Mesenchymal stem cell (in vitro differentiated cells and primary cell): ENCODE measurements at regions not wholly inside any gene's neighbourhood (a gene's known extent, or its start where the extent isn't known, plus 50 kb on each side); places are given as distances from the start of the nearest gene placed in this dataset.

Experiments
- DNase-seq: peaks from one replicate; pipeline ENCODE4 v3.0.0-alpha.2; 2013
- H2AFZ ChIP-seq: one replicate; pipeline ENCODE4 v1.6.1; 2013; ENCODE audit warnings: low read depth, mild to moderate bottlenecking, control low read depth, inconsistent platforms, low read length, moderate library complexity
- H2AK5ac ChIP-seq: 2 replicates; pipeline ENCODE4 v1.6.1; 2013; ENCODE audit warnings: low read length, moderate library complexity, mild to moderate bottlenecking, inconsistent platforms; ENCODE audit not compliant: severe bottlenecking
- H2BK120ac ChIP-seq: one replicate; pipeline ENCODE4 v1.6.1; 2013; ENCODE audit warnings: low read depth, mild to moderate bottlenecking, inconsistent platforms, low read length, moderate library complexity
- H2BK12ac ChIP-seq, 2 experiments: one replicate each; pipeline ENCODE4 v1.6.1; 2013; ENCODE audit warnings: inconsistent platforms in 2 of 2, low read length in 2 of 2, mild to moderate bottlenecking in 2 of 2, moderate library complexity in 2 of 2, control low read depth in 1 of 2
- H2BK15ac ChIP-seq: one replicate; pipeline ENCODE4 v1.6.1; 2013; ENCODE audit warnings: mild to moderate bottlenecking, low read depth, inconsistent platforms; ENCODE audit not compliant: poor library complexity, severe bottlenecking
- H2BK5ac ChIP-seq: 2 replicates; pipeline ENCODE4 v1.6.1; 2013; ENCODE audit warnings: low read depth, mild to moderate bottlenecking, low read length, control low read depth, inconsistent platforms; ENCODE audit not compliant: poor library complexity, severe bottlenecking
- H3K14ac ChIP-seq, 2 experiments: one replicate each; pipeline ENCODE4 v1.6.1; 2013; ENCODE audit warnings: inconsistent platforms in 2 of 2, low read length in 2 of 2, control low read depth in 1 of 2, mild to moderate bottlenecking in 1 of 2, moderate library complexity in 1 of 2
- H3K18ac ChIP-seq, 2 experiments: one replicate each; pipeline ENCODE4 v1.6.1; 2013; ENCODE audit warnings: inconsistent platforms in 2 of 2, low read length in 2 of 2, control low read depth in 1 of 2, low read depth in 1 of 2, mild to moderate bottlenecking in 1 of 2
- H3K23ac ChIP-seq, 2 experiments: one replicate each; pipeline ENCODE4 v1.6.1; 2013; ENCODE audit warnings: inconsistent platforms in 2 of 2, low read length in 2 of 2, mild to moderate bottlenecking in 2 of 2, moderate library complexity in 2 of 2, control low read depth in 1 of 2
- H3K27ac ChIP-seq: 2 replicates; pipeline ENCODE4 v1.5.1; 2013; ENCODE audit warnings: mild to moderate bottlenecking, moderate library complexity, low read length, control low read depth, inconsistent platforms; ENCODE audit not compliant: poor library complexity, severe bottlenecking
- H3K27me3 ChIP-seq, 2 experiments: 2 replicates each; pipeline versions ENCODE4 v1.6.1 to v1.7.0; 2013; ENCODE audit warnings: low read length in 2 of 2, mild to moderate bottlenecking in 2 of 2, moderate library complexity in 2 of 2, control low read depth in 1 of 2, inconsistent platforms in 1 of 2; ENCODE audit not compliant: control insufficient read depth in 1 of 2, insufficient read depth in 1 of 2
- H3K36me3 ChIP-seq, 2 experiments: 2 replicates each; pipeline versions ENCODE4 v1.6.1 to v1.7.0; 2013; ENCODE audit warnings: low read length in 2 of 2, control low read depth in 1 of 2, inconsistent platforms in 1 of 2, low read depth in 1 of 2, mild to moderate bottlenecking in 1 of 2; ENCODE audit not compliant: insufficient read depth in 2 of 2, control insufficient read depth in 1 of 2
- H3K4ac ChIP-seq, 2 experiments: one replicate each; pipeline ENCODE4 v1.6.1; 2013; ENCODE audit warnings: inconsistent platforms in 2 of 2, low read length in 2 of 2, mild to moderate bottlenecking in 2 of 2, moderate library complexity in 2 of 2, control low read depth in 1 of 2, low read depth in 1 of 2
- H3K4me1 ChIP-seq: 2 replicates; pipeline ENCODE4 v1.6.1; 2013; ENCODE audit warnings: low read depth, low read length, control low read depth; ENCODE audit not compliant: control insufficient read depth, insufficient read depth
- H3K4me2 ChIP-seq: 2 replicates; pipeline ENCODE4 v1.6.1; 2013; ENCODE audit warnings: low read length, mild to moderate bottlenecking, inconsistent platforms; ENCODE audit not compliant: poor library complexity, severe bottlenecking
- H3K4me3 ChIP-seq, 2 experiments: 2 replicates each; pipeline versions ENCODE4 v1.5.1 to v1.7.0; 2013; ENCODE audit warnings: low read length in 2 of 2, mild to moderate bottlenecking in 2 of 2, control low read depth in 1 of 2, low read depth in 1 of 2; ENCODE audit not compliant: insufficient read depth in 1 of 2
- H3K79me1 ChIP-seq: replicated peaks from 2 replicates; pipeline ENCODE4 v1.6.1; 2013; ENCODE audit warnings: mild to moderate bottlenecking, control low read depth, low read length, inconsistent platforms; ENCODE audit not compliant: poor library complexity, severe bottlenecking
- H3K9ac ChIP-seq: 2 replicates; pipeline ENCODE4 v1.7.0; 2013; ENCODE audit warnings: mild to moderate bottlenecking, low read length, moderate library complexity
- H3K9me3 ChIP-seq: 2 replicates; pipeline ENCODE4 v1.7.0; 2013; ENCODE audit warnings: mild to moderate bottlenecking, low read length; ENCODE audit not compliant: control insufficient read depth
- H4K8ac ChIP-seq: one replicate; pipeline ENCODE4 v1.6.1; 2013; ENCODE audit warnings: inconsistent platforms, mild to moderate bottlenecking, low read length, moderate library complexity
- H4K91ac ChIP-seq: one replicate; pipeline ENCODE4 v1.6.1; 2013; ENCODE audit warnings: mild to moderate bottlenecking, low read length, inconsistent platforms
- WGBS: methylation state at CpG from one replicate; pipeline ENCODE4 v1.1.7; 2013; ENCODE audit warnings: mixed read lengths; 5-methylcytosine and 5-hydroxymethylcytosine counted together

DNA sequence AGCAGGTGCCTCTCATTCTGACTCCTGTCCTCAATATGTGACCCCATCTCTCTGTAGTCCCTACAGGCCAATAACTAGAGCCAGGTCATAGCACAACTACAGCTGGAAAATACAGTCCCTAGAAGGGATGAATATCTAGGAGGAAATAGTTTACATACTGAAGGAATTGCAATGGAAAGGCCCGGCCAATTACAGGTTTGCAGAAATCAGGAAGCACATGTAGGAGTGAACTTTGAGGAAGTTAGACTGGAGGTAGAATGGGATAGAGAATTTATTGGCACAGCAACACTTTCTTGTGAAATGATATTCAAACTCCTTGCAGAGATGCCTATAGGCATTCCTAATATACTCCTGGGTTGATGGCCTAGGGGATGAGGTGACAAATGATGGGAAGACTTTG is 257.3 kb downstream of the GRIN2B start:
- no peak overlapping the region for H3K14ac ChIP-seq
- H4K91ac ChIP-seq = no peak overlapping the region
- no peaks in the 10 kb centered on the region for H3K36me3 ChIP-seq
- no peak overlapping the region for H3K18ac ChIP-seq
- H3K4me1 ChIP-seq = no peaks in the 10 kb centered on the region
- H2AFZ ChIP-seq = no peak overlapping the region
- 86% methylated on average over 1 of the region's 1 CpG for WGBS
- no peak overlapping the region for H3K4me3 ChIP-seq
- no peak overlapping the region for H2BK15ac ChIP-seq
- no peak overlapping the region for H3K4me2 ChIP-seq
- H3K9ac ChIP-seq = no peak overlapping the region
- H3K27me3 ChIP-seq = peaks cover 0 to 20% of the 10 kb centered on the region in 2 experiments
- H2BK12ac ChIP-seq = no peak overlapping the region
- H3K9me3 ChIP-seq = no peaks in the 10 kb centered on the region
- H2BK120ac ChIP-seq = no peak overlapping the region
- H3K23ac ChIP-seq = no peak overlapping the region
- no peak overlapping the region for H3K4ac ChIP-seq
- H2AK5ac ChIP-seq = no peak overlapping the region
- H3K27ac ChIP-seq = no peak overlapping the region
- H4K8ac ChIP-seq = no peak overlapping the region
- no peaks in the 10 kb centered on the region for H3K79me1 ChIP-seq
- DNase-seq = no peak
- H2BK5ac ChIP-seq = no peak overlapping the region

DNA sequence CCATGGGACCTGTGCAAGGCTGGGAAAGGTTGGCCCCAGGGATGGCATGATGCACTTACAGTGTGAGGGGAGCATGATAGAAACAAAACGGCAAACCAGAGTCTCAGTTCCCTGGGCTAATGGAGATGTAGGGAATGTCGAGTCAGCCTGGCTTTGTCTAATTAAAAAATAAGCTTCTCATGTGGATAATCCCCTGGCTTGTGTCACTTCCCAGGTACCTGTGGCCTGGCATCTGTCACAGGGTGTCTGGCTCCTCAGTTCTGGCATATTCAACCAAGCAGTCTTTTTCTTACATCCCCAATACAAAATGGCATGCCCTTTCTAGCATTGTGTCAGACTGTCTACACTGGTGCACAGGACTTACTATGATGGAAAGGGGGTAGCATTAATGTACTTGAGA is 261.4 kb downstream of the GRIN2B start:
- H3K9me3 ChIP-seq = no peaks in the 10 kb centered on the region
- WGBS = 72% methylated on average over 2 of the region's 2 CpGs
- H2BK15ac ChIP-seq = no peak overlapping the region
- no peak overlapping the region for H3K27ac ChIP-seq
- no peak overlapping the region for H2BK12ac ChIP-seq
- no peak overlapping the region for H2BK5ac ChIP-seq
- no peak for DNase-seq
- no peak overlapping the region for H3K14ac ChIP-seq
- no peak overlapping the region for H3K4ac ChIP-seq
- no peaks in the 10 kb centered on the region for H3K36me3 ChIP-seq
- H4K91ac ChIP-seq = no peak overlapping the region
- H3K23ac ChIP-seq = no peak overlapping the region
- no peak overlapping the region for H2AK5ac ChIP-seq
- H3K79me1 ChIP-seq = no peaks in the 10 kb centered on the region
- no peak overlapping the region for H2BK120ac ChIP-seq
- H3K9ac ChIP-seq = no peak overlapping the region
- no peak overlapping the region for H3K4me2 ChIP-seq
- H3K27me3 ChIP-seq = peaks cover 0 to 29% of the 10 kb centered on the region in 2 experiments
- H3K18ac ChIP-seq = no peak overlapping the region
- no peaks in the 10 kb centered on the region for H3K4me1 ChIP-seq
- no peak overlapping the region for H3K4me3 ChIP-seq
- H2AFZ ChIP-seq = no peak overlapping the region
- H4K8ac ChIP-seq = no peak overlapping the region

DNA sequence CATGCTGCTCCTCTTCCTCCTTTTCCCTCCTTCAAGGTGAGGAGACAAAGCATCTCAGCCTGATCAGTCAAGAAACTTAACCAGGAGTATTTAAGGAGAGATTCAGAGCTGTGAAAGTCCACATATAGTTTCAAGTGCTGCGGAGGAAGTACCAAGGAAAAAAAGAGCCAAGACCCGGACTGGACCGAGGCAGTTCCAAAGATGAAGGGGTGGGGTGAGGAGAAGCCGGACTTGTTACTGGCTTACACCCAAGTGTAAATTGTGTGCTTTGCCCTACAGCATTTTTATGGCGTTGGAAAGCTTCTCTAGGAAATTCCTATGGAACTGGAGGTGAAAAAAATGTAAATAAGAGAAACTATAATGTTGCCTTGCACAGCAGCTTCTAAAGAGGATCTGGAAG is 263.1 kb downstream of the GRIN2B start:
- no peak overlapping the region for H2BK120ac ChIP-seq
- H3K14ac ChIP-seq = no peak overlapping the region
- no peak overlapping the region for H3K9ac ChIP-seq
- WGBS = 66% methylated on average over 5 of the region's 5 CpGs
- no peaks in the 10 kb centered on the region for H3K79me1 ChIP-seq
- H3K4me1 ChIP-seq = no peaks in the 10 kb centered on the region
- peaks cover 0 to 26% of the 10 kb centered on the region in 2 experiments for H3K27me3 ChIP-seq
- H3K36me3 ChIP-seq = no peaks in the 10 kb centered on the region
- no peak overlapping the region for H2BK15ac ChIP-seq
- no peak overlapping the region for H4K8ac ChIP-seq
- no peak overlapping the region for H3K4me3 ChIP-seq
- no peak overlapping the region for H3K4ac ChIP-seq
- H2BK12ac ChIP-seq = no peak overlapping the region
- no peak overlapping the region for H3K18ac ChIP-seq
- H4K91ac ChIP-seq = no peak overlapping the region
- H2AFZ ChIP-seq = no peak overlapping the region
- no peak overlapping the region for H3K23ac ChIP-seq
- H2AK5ac ChIP-seq = no peak overlapping the region
- DNase-seq = no peak
- H3K4me2 ChIP-seq = no peak overlapping the region
- H3K9me3 ChIP-seq = no peaks in the 10 kb centered on the region
- H2BK5ac ChIP-seq = no peak overlapping the region
- no peak overlapping the region for H3K27ac ChIP-seq

- H2BK120ac ChIP-seq = no peak overlapping the region
- H2BK5ac ChIP-seq = no peak overlapping the region
- H3K4ac ChIP-seq = no peak overlapping the region
- H3K4me3 ChIP-seq = no peak overlapping the region
- no peak overlapping the region for H3K9ac ChIP-seq
- H3K23ac ChIP-seq = no peak overlapping the region
- H3K18ac ChIP-seq = no peak overlapping the region
- H4K91ac ChIP-seq = no peak overlapping the region
- peaks cover 0 to 17% of the 10 kb centered on the region in 2 experiments for H3K27me3 ChIP-seq
- no peak overlapping the region for H2AK5ac ChIP-seq
- no peak overlapping the region for H3K27ac ChIP-seq
- H3K4me2 ChIP-seq = no peak overlapping the region
- no peak overlapping the region for H2BK12ac ChIP-seq
- no peaks in the 10 kb centered on the region for H3K9me3 ChIP-seq
- no peak overlapping the region for H2AFZ ChIP-seq
- DNase-seq = no peak
- H3K79me1 ChIP-seq = no peaks in the 10 kb centered on the region
- no peaks in the 10 kb centered on the region for H3K4me1 ChIP-seq
- 97% methylated on average over 2 of the region's 2 CpGs for WGBS
- no peaks in the 10 kb centered on the region for H3K36me3 ChIP-seq
- H3K14ac ChIP-seq = no peak overlapping the region
- H4K8ac ChIP-seq = no peak overlapping the region
- H2BK15ac ChIP-seq = no peak overlapping the region
Measured at GRCh38 chr12:13716119-13716518, 265.3 kb downstream of the GRIN2B start.
